ENCODE measurements at regions not wholly inside any gene's neighbourhood (a gene's known extent, or its start where the extent isn't known, plus 50 kb on each side); places are given as distances from the start of the nearest gene placed in this dataset.
"Not testable (repeated sequence)": the region's sequence is repeated elsewhere in the genome, so short reads cannot be mapped to it uniquely, and the experiment has no call there.

- DNase-seq (ENCODE audit: low spot score): no peak
Observed at GRCh38 chrX:112577146-112577545, 102.6 kb downstream of the LHFPL1 start.

GRCh38 chrX:112571388-112571787 lies 108.3 kb downstream of the LHFPL1 start:
- no peak for DNase-seq (ENCODE audit: low spot score)

DNA sequence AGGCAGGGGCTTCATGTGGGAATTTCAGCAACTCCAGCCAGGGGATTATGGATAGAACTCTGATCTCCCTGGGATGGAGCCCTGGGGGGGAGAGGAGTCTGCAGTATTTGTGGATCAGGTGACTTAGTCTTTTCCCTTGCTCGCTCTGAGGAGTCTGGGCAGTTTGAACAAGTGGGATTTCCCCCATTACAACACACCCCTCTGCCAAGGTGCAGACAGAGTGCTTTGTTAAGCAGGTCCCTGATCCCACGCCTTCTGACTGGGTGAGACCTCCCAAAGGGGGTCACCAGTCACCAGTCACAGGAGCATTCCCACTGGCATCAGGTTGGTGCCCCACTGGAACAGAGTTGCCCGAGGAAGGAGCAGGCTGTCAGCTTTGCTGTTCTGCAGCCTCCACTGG lies 123.9 kb downstream of the LHFPL1 start:
- no peak for DNase-seq (ENCODE audit: low spot score)

DNA sequence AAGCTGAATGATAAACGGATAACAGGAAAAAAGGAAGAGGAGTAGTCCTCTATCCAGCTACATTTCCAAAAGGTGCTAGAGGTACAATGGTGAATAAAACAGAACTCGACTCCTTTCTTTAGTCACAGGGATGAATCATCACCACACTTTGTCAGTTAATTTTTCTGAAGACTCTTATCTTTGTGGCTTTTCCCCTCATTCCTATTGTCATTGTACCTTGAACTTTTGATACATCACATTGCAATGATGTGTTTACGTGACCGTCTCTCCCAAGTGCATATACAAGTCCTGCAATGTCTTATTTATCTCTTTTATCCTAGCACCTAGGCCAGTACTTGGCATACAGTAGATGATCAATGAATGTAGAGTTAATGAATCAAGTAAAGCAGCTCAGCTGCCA lies 134.7 kb downstream of the LHFPL1 start:
- no peak for DNase-seq (ENCODE audit: low spot score)

- DNase-seq (ENCODE audit: low spot score): no peak
Observed at GRCh38 chrX:112536544-112536943, 143.2 kb downstream of the LHFPL1 start.

- no peak for DNase-seq (ENCODE audit: low spot score)
Observed at GRCh38 chrX:112527903-112528302, 151.8 kb downstream of the LHFPL1 start.

- no peak for DNase-seq (ENCODE audit: low spot score)
Observed at GRCh38 chrX:112521676-112522075, 158.1 kb downstream of the LHFPL1 start.

- no peak for DNase-seq (ENCODE audit: low spot score)
Observed at GRCh38 chrX:112520124-112520523, 159.6 kb downstream of the LHFPL1 start.

DNA sequence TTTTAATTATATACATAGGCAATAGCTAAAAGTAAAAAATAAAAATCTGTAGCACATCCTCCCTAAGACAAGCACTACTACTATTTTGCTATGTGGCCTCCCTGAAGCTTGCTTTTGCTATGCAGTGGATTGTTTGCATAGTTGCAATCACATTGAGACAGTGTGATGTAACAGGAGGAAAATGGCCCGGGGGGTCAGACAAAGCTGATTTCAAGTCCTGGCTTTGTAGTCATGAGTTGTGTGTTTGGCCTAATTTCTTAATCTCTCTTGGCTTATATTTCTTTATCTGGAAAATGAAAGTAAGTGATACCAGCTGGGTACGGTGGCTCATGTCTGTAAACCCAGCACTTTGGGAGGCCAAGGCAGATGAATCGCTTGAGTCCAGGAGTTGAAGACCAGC lies 166.6 kb downstream of the LHFPL1 start:
- no peak for DNase-seq (ENCODE audit: low spot score)

GRCh38 chrX:112512509-112512908 lies 167.2 kb downstream of the LHFPL1 start:
- no peak for DNase-seq (ENCODE audit: low spot score)

DNA sequence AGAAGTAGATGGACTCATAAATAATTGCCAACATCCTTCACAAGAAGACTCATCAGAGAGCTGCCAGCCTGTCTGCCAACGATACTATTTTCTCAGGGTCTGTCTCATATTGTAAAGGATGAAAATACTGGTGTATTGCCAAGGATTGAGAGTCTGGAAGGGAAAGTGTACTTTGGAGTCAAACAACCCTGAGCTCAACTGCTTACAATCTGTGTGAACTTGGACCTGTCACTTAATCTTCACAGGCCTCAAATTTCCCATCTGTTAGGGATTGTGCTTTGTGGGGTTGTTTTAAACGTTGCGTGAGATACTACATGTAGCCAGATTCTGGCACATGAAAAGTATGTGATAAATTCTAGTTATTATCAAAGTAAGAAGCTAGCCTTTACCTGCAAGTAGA lies 169.1 kb downstream of the LHFPL1 start:
- no peak for DNase-seq (ENCODE audit: low spot score)

DNA sequence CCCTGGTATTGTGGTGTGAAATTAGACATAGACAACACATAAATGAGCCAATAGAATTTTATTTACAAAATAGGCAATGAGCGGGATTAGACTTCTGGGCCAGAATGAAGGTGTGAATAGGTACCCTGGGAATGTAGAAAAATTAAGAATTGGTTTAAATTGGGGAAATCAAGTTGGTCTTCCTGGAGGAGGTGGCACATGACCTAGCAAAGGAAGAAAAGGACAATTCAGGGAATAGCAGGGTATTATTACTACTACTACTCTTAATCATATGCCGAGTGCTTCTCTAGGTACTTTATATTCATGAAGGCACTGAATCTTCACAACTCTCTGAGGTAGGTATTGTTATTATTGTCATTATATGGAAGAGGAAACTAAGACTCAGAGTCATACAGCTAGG lies 202.1 kb downstream of the LHFPL1 start:
- DNase-seq (ENCODE audit: low spot score): no peak

DNA sequence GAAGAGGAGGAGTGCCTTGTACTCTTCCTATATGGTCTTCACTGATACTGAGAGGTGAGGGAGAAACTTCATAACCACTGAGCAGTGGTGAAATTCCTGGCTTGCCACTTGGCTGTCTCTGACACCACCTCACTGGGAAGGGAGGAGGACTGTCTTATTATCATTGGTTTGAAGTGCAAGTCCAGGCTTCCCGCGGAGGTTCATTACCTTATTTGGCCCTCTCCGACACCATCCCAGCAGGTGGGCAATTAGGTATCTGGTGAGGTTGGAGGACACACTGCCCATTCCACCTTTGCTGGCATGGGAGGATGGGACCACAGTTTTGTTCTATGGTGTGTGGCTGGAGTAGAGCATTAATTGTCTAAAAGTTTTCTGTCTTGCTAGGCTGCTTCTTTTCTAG lies 206.1 kb downstream of the LHFPL1 start:
- no peak for DNase-seq (ENCODE audit: low spot score)

- DNase-seq (ENCODE audit: low spot score): no peak
Observed at GRCh38 chrX:112470551-112470950, 209.2 kb downstream of the LHFPL1 start.

GRCh38 chrX:112461949-112462450 lies 217.7 kb downstream of the LHFPL1 start:
- DNase-seq (ENCODE audit: low spot score): not testable (repeated sequence)

DNA sequence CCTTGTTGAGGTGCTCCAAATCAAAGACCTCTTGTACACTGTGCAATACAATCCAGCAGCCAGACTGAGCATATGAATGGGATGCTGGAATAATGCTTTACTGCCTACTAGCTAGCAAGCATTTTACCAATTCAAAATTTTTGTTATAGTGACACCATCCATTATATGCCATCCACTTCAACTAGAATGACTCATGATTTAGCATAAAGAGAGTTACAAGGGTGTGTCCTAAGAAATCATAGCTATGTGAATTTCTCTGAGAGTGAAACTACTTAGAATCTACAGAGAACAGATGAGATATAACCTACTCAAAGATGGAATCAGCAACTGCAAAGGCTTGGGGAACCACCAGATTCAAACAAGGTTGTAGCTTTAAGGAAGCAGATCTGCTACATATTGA lies 221.9 kb downstream of the LHFPL1 start:
- no peak for DNase-seq (ENCODE audit: low spot score)

DNA sequence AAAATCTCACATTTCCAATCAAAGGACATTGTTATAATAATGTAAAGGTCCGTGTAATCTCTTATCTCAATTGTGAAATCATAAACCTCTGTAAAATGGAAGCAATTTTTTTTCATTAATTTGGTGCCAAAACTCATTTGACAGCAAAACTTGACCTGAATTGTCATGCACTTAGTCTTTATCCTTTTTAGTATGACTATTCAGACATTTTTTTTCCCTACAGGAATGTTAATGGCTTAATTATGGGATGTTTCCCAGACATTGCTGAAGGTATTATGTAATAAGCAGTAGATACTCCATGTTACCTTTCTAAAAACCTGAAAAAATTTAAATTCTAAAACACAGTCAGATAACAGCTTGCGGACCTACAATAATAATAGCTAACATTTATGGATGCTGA lies 228.9 kb downstream of the LHFPL1 start:
- no peak for DNase-seq (ENCODE audit: low spot score)

- no peak for DNase-seq (ENCODE audit: low spot score)
Observed at GRCh38 chrX:112440277-112440676, 239.5 kb downstream of the LHFPL1 start.

DNA sequence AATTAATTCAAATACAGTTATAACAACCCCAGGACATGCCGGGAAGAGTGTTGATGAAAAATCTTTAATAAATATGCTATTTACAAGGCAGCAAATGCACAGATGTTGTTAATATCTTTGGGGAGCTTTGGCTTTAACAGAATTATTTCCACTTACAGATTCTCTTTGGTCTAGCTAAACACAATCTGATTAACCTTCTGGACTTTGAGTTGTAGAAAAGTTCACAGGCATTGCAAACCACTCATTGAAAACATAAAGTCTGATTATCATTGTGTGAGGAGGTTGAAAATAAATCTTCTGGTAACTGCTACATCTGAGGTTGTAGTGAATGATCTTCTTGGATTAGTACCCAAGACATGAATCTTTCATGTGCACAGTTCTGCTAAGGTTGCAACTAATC lies 255.6 kb downstream of the LHFPL1 start:
- DNase-seq (ENCODE audit: low spot score): no peak

GRCh38 chrX:112391313-112391712 lies 288.4 kb downstream of the LHFPL1 start:
- DNase-seq (ENCODE audit: low spot score): no peak

DNA sequence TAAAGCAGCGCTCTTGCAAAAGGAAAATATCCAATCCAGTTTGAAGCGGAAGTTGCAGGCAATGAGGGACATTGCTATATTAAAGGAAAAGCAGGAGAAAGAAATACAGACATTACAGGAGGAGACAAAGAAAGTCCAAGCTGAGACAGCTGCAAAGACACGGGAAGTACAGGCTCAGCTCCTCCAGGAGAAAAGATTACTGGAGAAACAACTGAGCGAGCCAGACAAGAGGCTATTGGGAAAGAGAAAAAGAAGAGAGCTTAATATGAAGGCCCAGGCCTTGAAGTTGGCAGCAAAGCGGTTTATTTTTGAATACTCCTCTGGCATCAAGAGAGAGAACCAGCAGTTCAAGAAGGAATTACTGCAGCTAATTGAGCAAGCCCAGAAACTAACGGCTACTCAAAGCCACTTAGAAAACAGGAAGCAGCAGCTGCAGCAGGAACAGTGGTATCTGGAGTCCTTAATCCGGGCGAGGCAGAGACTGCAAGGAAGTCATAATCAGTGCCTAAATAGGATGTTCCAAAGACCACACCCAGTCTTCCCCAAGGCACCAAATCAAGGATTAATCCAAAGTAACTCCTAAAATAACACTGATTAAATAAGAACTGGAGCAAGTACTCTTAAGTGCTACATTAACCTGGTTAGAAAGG lies 298.0 kb downstream of the LHFPL1 start:
- not testable (repeated sequence) for DNase-seq (ENCODE audit: low spot score)

GRCh38 chrX:112380541-112381278 lies 298.1 kb upstream of the TRPC5 start:
- DNase-seq (ENCODE audit: low spot score): no peak

GRCh38 chrX:112377481-112377880 lies 294.9 kb upstream of the TRPC5 start:
- DNase-seq (ENCODE audit: low spot score): no peak

GRCh38 chrX:112368371-112368770 lies 285.8 kb upstream of the TRPC5 start:
- no peak for DNase-seq (ENCODE audit: low spot score)
